ENCODE measurements at regions not wholly inside any gene's neighbourhood (a gene's known extent, or its start where the extent isn't known, plus 50 kb on each side); places are given as distances from the start of the nearest gene placed in this dataset.

DNA sequence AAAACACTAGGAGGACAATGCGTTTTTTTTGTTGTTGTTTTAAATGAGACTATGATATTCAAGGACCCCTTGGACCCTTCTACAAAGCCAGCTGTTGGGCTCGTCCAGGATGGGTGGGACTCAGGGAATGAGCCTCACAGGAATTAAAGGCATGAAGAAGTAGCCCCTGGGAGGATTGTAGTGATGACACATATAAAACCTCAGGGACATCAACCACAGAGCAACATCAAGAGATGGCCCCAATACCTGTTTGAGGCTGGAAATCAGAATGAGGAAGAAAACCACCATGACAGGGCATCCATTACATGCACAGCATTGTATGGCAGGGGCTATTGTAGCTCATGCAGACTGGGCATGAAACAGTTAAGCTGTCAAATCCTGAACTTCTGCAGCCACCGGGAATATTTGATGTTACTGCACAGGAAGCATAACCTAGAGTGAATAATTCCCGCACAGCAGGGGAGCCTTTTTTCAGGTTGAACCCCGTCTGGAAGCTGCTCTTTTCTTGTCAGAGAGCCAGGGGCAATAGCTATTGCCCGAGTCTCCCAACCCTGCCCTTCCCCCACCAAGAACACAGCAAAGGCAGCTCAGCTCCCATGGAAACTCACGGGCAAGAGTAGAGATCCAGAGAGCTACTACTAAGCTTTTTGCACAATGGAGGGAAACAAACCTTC lies 140.2 kb upstream of the FGGY start:
- DNase-seq, result no peak

DNA sequence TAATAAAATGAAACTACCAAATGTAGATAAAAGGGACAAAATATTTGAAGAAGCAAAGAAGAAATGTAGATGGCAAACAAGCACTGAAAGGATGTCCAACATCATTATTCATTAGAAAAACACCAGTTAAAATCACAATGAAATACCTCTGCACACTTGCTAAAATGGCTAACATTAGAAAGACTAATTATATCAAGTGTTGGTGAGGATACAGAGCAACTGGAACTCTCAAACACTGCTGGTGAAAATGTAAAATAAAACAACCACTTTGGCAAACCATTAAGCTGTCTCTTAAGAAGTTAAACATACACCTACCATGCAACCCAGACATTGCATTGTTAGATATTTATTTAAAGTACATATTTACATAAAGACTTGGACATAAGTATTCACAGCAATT lies 138.6 kb upstream of the FGGY start:
- no peak for DNase-seq

DNA sequence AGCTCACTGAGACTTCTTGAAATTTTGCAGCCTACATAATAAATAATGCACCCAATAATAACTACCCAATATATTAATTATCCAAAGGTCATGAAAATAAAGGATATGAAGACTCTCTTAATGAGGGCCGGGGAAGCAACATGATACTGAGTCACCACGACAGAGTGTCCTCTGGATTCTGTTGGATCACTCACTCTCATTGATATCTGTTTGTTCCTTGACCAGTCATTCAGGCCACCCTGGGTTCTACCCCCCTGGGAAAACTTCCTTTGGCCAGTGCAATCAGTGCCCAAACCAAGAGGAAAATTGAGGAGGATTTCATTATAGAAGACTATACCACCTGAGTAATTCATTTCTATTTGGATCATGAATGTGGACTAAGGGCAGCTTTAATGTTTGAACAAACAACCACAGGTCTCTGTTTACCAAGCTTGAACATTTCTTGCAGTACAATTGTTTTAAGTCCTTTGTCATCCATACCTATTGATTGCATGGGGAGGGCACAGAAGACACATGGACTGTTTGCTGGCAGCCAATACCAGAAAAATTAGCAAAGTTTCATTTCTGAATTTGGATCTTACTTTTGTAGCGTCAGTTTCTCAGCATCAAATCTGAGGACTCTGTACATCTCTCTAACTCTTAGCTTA lies 137.2 kb upstream of the FGGY start:
- DNase-seq, result no peak

DNA sequence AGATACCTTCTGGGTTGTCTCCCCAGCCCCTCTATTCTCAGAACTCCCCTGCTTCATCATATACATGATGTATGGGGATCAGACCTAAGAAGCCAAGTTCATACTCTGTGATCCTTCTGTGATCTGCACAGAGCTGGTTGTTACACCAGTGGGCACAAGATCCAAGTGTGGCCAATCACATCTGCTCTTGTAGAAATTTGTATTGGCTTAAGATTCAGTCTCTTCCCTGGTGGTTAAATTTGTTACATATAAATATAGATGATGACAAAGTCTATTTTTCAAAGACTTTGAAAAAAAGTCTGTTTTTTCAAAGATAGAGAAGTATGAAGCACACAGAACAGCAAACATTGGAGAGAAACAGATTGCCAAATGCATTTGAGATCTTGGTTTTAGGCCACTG lies 135.8 kb upstream of the FGGY start:
- no peak for DNase-seq

DNA sequence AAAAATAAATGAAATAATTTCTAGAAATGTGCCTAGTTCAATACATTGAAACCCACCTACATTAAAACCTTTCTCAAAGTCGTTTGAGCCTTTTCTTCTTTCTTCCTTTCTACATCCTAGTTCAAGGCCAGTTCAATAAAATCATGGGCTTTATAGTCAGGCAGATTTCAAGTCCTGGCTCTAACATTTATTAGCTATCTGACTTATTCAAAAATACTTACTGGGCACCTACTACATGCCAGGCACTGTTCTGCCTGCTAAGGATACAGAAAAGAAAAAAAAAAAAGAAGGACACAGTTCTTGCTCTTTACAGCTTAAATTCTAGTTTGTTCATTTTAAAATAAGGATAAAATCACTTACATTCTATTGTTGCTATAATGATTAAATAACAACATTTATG lies 134.2 kb upstream of the FGGY start:
- DNase-seq, result no peak

DNA sequence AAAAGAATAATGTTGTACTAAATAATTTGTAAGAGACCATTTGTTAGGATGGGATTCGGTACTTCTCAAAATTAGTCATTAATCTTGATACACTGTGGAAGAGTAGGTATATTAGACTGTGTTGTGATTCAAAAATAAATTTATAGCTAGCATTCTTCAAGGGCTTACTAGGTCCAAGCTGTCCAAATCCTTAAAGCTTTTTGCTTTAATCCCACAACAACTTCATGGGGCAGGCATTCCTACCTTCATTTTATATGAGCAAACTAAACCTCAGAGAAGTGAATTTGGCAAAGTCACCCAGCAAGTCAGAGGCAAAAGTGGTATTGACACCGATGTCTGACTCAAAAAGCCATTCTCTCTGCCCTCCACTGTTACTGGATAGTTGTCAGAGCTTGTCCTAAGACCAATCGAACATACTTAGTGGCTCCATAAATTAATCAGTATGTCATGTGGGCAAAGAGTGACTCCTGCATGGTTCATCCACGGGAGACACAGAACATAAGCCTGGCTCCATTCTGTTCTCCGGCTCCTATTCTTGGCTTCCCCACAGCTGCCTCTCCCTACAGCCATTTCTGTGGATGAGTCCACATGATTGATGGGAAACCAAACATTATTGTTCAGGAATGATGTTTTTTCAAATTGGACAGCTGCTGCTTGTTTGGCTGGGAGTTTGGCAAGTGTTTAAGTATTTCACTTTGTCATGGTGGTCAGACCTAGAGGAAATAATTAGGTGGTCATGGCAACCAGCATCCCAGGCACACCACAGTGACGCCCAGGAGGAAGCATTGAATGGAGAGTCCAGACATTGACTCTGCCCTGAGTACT lies 133.4 kb upstream of the FGGY start:
- DNase-seq, result peak; percentile 15

DNA sequence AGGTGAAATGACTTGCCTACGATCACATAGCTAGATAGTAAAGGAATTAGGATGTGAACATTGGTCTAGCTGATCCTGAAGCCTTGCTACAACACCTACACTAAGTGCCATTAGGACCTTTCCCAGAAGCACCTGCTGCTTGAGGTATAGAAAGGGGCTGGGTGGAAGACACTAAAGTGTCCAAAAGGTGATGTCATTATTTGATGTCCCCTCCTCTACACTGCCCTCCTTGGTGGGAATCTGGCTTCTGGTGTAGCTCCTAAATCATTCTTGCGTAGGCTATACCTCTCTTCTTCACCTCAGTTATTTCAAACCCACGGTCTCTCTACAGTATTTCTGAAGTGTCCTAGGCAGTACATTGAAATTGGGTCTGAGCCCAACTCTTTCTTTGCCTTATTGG lies 132.5 kb upstream of the FGGY start:
- DNase-seq, result no peak

DNA sequence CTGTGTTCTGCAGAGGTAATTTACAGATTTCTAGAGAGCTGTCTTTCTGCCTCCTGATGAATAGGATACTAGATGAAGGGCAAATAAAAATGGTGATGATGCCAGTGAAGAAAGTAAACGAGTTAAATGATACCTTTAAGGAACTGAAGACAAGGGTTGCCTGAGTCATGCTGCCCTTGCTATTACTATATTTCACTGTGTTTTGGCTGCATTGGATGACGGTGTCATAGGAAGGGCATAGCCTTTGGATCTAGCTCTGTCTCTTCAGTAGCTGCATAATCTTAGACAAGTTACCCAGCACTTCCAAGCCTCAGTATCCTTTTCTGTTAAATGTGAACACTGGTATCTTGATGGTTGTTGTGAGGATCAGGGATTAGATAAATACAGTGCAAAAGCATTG lies 131.5 kb upstream of the FGGY start:
- DNase-seq, result no peak

DNA sequence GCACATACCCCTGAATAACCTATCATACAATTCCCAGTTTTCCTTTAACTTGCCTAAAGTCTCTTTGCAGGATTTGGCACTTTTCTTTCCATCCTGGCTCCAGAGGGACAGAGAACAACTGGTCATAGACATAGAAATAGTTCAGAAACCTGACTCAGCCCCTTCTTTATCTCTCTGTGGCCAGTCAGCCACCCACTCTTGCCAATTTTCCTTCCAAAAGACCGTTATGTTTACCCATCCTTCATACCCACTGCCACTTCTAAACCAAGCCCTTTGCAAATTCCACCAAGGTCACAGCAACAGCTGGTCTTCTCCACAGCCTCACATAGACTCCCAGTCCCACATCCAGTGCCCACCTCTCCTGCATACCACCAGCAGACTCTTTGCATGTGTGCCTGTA lies 127.2 kb upstream of the FGGY start:
- DNase-seq, result no peak

DNA sequence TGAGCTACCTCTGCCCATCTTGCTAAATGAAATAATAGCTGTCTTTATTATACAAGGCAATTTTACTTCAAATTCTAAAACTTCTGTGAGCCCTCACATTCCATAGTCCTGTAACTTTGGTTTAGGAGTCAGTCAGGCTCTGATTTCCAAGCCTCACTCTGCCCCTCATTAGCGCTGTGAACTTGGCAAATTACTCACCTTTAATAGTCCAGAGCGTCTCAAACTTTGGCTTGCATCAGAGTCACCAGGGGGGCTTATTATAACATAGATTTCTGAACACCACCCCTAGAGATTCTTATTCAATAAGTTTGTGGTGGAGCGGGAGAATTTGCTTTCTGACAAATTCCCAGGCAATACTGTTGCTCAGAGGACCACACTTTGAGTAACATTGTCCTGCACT lies 126.2 kb upstream of the FGGY start:
- no peak for DNase-seq

DNA sequence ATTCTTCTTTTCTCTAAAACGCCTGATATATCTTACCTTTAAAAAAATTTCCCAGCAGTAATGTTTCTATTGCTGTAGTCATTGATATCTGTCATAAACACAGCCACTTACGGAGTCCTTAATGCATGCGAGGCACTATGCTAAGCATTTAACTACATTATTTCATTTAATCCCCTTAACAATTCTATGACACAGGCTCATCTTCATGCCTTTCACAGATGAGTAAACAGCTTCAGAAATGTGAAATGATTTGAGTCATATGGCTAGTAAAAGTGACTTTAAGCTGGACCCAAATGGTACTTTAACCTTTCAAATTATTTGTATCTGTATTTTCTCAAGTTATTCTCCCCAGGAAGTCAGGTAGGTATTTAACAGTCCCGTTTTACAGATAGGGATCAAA lies 125.1 kb upstream of the FGGY start:
- DNase-seq, result no peak

DNA sequence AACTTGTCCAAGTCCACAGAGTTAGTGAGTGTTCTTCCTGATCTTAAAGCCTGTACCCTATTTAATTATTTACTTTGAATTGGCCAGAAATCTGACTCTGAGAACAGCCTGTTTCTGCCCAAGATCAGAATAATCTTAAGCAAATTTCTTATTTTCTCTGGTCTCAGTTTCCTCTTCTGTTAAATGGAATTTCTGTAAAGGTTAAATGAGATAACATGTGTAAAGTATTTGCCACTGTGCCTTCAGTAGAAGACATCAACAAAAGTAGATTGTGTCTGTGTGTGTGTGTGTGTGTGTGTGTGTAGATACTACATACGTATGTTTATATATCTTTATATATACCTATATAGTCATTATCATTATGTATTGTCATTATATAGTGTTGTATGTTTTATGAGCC lies 124.2 kb upstream of the FGGY start:
- DNase-seq, result no peak

DNA sequence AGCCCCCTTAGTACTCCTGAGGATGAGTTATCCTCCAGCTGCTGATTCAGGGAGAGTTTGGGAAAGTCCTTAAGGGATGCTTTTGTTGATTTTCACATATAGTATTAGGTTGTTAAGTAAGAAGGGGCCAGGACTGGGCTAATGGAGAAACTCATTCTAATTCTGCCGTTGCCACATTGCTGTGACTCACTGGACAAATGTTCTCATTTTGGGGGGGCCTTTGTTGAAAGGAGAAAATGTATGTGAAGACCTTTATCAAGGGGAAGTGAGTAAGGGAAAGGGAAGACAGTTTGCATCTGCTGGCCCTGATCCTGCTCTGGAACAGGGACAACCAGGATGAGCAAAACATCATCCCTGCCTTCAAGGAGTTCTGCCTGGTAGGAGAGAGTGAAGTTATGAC lies 123.2 kb upstream of the FGGY start:
- no peak for DNase-seq

DNA sequence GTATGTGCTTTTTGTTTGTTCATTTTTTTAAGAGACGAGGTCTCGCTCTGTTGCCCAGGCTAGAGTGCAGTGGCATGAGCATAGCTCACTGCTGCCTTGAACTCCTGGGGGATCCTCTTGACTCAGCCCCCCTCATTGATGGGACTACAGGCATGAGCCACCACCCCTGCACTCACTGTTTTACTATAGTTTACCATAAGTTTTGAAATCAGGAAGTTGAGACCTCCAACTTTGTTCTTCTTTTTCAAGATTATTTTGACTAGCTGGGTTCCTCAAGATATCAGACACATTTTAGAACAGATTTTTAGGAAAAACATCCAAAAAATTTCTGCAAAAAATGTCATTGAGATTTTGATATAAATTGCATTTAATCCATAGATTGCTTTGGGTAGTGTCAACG lies 120.4 kb upstream of the FGGY start:
- no peak for DNase-seq

DNA sequence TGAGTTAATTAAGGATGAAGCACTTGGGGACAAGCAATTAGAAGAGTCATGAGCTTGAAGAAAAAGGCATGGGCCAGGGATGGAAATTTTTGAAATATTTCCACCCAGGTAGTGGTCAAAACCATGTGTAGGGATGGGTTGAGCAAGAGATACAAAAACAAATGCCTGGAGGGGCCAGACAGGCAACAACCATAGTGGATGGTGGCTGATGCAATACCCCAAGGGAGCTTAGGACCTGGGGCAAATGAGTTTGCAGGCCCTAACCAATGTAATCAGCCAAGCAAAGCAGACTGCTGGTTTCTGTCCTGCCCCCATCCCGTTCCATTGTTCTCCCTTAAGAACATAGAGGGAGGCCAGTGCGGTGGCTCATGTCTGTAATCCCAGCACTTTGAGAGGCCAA lies 119.1 kb upstream of the FGGY start:
- DNase-seq, result no peak

DNA sequence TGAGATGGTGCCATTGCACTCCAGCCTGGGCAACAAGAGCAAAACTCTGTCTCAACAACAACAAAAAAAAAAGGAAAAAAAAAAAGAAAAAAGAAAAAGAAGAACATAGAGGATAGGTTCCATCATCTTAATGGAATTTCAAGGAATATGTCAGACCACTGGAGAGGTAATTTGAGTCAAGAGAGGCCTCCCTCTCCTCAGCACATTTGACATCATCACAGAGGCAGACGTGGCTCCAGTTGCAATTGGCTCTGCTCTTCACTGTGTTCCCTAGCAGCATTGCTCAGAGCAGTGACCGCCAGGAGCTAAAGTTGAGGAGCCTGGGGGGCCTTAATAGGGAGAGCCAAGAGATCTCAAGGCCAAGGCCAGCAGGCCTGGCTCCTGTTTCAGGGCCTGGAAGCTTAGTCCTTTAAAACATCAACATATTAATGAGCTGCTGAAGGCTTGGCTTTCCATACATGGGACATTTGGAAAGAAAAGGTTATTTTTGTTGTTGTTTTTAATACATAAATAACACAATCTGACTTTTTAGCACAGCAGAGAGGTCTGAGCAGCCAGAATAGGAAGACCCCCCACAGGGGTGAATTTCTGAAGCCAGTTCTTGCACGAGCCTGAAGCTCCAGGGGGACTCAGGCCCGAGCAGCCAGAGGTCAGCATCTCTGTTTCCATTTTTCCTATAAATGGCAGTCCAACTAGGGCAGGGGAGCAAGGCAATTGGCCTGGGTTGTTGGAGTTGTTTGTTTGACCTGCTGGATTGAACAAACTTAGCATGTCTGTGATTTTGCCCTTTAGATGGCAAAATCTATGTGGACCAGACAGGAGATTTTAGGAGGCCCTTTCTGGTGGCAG lies 118.3 kb upstream of the FGGY start:
- no peak for DNase-seq

DNA sequence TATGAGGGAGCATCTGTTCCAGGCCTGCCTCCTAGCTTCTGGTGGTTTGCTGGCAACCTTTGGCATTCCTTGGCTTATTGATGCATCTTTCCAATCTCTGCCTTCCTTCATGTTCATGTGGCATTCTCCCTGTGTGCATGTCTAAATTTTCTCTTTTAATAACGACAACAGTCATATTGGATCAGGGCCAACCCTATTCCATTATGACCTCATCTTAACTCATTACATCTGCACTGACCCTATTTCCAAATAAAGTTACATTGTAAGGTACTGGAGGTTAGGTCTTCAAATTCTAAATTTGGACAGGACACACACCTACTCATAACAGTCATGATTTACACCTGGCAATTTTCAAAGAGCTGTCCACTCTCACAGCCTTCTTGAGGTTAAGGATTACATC lies 117.2 kb upstream of the FGGY start:
- DNase-seq, result no peak

DNA sequence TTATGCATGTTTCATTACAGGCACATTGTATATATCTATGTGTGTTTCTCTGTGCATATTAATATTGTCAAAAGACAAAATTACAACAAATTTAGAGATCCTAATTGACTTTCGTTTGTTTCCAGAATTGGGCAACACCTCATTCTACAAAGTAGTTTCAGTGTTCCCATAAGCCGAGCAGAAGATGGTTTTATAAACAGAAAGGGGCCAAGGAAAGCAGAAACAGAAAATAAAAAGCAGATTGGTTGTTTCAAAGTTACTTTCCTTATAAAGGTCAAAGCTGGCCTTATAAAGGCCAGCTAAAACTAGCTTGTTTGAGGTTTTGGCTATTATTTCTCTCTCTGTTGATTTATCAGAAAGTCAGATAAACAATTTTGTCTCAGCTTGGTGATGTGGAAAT lies 116.2 kb upstream of the FGGY start:
- no peak for DNase-seq

DNA sequence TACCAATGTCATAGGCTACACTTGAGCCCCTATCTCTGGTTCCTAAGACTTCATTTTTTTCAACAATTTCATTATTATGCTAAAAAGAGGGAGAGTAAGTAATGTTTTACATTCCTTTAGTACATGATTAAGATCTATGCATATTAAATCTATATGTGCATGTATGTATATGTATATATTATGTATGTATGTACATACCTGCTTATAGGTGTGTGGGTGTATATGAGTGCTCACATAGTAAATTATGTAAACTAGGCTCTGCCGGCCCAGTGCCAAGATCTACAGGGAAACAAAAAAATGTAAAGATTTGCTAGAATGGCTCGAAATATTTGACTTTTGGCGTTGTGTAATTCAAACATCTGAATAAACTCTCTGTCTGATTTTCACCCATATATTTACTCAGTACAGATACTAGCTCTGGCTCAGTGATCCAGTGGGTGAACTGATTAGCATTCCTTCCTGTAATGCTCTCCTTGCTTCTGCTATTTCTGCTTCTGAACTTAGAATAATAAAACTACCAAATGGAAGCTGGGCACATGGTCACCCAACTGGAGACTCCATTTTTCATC lies 113.1 kb upstream of the FGGY start:
- no peak for DNase-seq

DNA sequence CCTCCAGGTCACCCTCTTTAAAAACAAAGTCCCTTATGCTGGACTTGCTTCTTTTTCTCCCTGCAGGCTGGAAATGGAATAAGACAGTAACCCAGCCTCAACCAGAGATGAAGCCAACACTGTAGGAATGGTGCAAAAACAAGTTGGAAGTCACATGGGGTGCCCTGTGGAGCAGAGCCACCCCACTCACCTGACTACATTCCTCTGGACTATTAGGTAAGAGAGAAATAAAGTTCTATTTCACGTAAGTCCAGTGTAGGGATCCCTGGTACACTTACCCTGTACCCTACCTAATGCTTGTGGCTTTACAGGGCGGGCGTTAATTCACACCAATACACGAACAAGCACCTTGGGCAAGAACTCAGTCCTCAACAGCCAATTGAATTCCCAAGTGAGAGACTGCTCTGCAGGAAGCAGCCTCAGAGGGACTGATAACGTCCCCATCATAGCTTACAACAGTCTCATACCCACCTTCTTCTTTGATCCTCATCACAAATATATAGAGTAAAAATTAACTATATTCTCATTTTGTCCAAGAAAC lies 112.5 kb upstream of the FGGY start:
- DNase-seq, result no peak

DNA sequence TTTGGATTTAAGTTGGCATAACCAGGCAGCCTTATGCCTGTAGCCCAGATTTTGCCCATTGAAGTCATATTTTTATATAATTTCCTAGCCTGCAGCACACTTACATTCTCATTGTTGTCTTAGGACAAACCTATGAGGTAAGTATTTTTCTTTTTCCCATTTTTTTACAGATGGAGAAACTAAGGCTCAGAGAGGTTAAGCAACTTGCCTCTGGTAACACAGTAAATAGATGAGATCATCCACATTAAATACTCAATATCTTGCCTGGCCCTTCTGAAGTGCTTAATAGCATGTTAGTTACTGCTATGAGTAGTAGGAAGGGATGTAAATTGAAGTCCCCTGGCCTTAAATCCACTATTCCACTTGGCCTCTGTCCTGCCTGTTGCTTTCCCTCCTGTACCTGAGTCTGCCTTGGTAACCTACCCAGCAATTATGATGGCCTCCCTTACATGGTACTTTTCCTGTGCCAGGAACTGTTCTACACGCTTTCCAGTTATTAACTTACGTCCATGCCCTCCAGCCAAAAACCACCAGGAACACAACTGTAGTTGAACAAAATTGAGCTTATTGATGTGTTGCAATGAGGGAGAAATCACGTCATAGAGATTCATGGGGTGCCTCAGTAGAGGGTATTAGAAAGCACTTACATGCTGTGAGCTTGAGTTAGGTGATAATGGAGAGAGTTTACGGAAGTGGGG lies 111.6 kb upstream of the FGGY start:
- DNase-seq, result no peak

DNA sequence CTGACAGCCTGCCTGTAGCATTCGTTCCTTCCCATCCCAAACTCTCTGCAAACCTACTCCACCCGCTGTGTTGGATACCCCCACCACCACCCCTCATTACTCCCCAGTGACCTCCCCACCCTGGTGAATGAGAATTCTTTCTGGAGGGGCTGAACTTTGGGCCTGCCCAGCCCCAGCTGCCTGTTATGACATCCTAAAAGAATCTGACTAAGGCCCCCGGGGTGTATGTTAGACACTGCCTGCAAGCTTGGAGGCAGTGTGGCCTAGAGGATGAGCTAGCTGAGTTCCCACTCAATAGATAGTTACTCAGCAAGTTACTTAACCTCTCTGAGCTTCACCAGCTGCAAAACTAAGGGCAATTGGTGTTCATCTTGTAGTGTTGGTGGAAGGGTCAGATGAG lies 110.2 kb upstream of the FGGY start:
- DNase-seq, result no peak

Data from hematopoietic multipotent progenitor cell treated with erythropoietin and hydrocortisone succinate and interleukin-3 and kit ligand, for 6 days (in vitro differentiated cells).